ENCODE measurements at regions not wholly inside any gene's neighbourhood (a gene's known extent, or its start where the extent isn't known, plus 50 kb on each side); places are given as distances from the start of the nearest gene placed in this dataset.

DNA sequence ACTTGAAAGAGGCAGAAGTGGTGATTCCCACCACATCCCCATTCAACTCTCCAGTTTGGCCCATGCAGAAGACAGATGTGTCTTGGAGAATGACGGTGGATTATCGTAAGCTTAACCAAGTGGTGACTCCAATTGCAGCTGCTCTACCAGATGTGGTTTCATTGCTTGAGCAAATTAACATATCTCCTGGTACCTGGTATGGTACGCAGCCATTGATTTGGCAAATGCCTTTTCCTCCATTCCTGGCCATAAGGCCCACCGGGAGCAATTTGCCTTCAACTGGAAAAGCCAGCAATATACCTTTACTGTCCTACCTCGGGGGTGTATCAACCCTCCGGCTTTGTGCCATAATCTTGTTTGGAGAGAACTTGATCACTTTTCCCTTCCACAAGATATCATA is 411.5 kb upstream of the SMIM21 start:
- DNase-seq, result no peak

DNA sequence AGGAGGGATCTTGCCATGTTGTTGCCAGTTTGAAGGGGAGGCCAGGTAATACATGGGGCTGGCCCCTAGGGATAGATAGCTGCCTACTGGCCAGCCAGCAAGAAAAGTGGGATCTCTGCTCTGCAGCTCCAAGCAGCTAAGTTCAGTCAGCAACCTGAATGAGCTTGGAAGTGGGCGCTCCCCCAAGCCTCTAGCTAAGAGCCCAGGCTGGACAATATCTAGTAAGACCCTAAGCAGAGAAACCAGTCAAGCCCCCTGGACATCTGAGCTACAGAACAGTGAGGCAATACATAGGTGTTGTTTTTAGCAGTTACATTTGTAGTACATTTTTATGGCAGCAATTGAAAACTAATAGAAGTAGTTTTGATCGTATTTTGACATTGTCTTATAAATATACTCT is 409.8 kb upstream of the SMIM21 start:
- no peak for DNase-seq

DNA sequence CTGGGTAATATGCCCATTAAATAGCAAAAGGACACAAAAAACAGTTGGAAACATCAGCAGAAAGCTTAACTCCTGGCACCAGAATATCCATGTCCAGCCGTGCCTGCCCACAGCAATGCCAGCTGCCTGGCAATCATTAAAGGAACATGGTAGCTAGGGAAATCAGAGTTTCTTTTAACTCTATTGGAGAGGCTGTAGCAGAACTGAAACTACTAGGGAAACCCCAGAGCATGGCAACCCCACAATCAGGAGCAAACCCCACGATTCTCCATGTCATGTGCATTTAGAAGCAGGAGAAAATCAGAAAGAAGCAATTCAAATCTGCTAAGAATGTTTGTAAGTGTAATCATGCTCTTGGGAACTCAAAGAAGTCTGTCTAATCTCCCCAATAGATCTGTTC is 409.0 kb upstream of the SMIM21 start:
- no peak for DNase-seq

DNA sequence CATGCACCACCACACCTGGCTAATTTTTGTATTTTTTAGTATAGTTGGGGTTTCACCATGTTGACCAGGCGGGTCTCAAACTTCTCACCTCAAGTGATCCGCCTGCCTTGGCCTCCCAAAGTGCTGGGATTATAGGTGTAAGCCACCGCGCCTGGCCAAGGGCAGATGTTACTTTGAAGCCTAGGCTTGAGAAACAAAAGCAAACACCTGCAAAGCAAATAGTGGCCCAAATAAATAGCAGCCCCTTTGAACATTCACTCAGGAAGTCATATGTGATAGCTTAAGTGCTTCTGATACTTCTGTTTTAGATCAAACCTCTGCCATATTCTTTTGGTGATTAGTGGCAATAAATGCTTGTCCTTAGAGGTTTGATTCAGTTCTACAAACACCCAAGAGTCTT is 404.5 kb upstream of the SMIM21 start:
- DNase-seq, result no peak

DNA sequence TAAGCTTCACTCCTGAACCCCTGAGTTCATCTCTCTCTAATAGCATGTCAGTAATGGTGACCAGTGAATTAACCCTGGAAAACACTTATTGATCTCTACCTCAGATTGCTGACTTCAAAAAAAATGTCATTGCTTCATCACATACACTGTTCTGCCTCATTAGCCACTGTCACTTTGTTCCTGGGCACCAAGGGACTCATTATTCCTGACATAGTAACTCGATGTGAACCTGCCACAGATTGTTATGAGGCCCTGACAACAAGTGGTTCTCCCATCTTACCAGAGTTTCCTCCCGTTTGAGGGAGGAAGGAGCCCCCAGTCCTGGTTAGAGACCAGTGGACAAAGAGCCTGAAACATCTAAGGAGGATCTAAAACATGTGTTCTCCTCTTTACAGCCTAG is 403.3 kb upstream of the SMIM21 start:
- no peak for DNase-seq

DNA sequence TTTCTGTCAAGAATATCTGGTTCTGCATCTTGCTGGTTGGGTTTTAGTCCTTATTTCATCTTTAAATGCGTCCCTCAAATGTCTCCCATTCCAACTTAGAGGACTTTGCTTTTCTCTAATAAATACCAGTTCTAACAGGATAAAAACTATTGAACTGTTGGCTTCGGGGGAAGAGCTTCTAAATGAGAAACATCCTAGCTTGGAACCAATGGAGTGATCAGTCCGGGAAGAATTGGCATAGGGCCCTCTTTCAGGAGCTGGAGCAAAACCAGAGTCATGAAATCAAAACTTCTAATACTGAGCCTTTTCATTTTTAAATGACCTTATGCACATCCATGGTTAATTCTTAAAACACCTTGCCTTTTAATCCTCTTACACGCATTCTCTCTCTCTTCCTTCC is 401.6 kb upstream of the SMIM21 start:
- DNase-seq, result no peak

DNA sequence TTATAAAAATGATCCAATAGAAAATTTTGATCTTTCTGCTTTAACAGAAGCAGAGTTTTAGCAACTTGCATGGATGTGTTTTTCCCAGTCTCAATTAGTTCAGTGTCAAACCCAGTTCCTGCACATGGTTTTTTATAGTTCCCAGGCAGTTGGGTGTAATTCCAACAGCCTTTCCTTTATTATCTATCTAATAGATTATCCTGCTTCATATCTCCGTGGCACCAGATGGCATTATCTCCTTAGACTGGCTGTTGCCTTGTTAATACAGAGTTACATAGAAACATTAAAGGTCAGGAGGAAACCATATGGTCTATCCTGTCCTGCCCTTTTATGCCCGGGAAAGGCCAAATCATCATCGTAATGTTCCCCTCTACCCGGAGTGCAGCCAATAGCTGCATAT is 400.9 kb upstream of the SMIM21 start:
- no peak for DNase-seq

DNA sequence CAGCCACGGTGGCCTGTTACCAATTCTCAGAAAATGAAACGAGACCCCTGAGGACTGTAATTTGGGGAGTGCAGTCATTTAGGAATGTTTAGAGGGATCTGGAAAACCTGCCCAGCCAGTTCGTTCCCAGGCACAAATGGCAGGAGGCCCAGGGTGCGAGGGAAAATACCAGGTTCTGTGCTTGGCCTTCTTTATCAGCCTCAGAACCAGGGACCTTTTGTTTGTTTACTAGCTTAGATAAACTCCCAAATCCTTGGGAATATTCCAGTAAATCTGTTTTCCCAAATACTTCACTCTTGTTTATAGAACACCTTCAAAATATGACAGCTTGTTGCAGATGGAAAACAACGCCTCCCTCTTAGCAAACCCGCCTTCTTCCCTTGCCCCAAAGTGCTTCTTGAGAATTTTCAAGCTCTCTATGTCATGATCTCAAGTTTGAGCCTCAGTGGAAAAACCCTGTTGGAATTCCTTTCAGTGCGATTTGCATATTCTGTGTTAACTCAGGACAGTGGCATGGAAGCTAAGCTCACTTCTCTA is 400.3 kb upstream of the SMIM21 start:
- DNase-seq, result no peak

DNA sequence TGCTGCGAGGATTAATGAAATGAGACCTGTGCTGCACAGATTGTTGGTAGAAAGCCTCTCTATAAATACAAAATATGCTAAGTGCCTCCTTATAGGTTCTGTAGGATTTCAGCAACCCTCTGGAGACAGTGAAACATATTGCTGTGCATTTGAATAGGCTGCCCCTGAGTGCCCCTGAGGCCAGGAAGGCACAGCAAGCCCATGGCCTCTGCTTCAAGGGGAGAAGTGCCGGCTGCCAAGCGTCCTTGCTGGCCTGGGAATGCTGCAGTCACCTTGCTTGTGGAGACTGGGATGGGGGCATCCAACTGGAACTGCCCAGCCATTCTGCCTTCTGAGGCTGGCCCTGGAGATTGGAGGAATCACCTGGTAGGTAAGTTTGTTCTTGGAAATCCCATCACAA is 397.2 kb upstream of the SMIM21 start:
- DNase-seq, result no peak

DNA sequence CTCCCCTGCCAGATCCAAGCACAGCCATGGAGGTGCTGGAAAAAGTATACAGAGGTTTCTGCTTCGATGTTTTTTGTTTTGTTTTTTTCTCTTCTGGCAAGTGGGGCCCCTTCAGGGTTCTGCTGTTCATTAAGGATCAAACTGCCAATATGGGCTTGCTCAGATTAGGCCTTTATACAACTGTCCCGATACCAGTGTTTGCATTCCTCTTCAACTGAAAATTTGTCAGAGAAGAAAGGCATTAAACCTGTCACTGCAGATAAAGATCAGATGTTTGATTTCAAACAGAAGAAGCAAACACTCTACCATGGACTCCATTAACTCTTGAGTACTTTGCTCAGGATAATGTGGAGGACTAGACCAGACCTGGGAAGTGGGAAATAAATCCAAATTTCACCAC is 396.0 kb upstream of the SMIM21 start:
- DNase-seq, result no peak

DNA sequence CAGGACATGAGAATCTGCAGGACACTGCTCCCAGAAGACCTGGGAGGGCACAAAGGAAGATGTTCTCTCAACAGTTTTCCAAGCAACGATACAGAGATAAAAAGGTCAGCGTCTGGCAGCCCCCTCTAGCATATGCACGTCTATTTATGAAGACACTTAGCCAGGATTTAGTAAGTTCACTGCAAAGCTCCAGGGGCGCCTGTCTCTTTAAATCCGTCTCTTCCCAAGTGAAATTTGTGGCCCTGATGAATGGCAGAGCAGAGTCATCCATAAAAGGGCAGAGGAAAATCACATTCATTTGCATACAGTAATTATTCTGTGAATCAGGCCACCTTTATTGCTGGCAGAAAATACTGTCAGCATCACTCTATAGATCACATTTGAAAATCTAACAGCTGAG is 390.9 kb upstream of the SMIM21 start:
- DNase-seq, result no peak

DNA sequence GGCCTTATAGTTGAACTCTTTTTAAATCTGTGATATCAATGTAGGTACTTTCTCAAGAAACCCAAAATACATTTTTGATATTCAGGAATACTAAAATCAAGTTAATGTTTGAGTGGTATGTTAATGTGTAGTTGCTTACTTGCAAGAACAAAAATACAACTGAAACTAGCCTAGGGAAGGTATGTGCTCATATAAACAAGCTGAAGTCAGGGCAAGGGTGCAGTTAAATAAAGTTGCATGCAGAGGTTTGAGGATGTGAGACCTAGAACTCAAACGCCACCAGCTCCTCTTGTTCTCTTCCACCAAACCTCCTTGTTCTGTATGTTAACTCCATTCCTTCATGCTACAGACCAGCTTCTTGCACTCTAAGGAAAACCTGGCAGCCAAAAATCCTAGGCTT is 388.3 kb upstream of the SMIM21 start:
- no peak for DNase-seq

DNA sequence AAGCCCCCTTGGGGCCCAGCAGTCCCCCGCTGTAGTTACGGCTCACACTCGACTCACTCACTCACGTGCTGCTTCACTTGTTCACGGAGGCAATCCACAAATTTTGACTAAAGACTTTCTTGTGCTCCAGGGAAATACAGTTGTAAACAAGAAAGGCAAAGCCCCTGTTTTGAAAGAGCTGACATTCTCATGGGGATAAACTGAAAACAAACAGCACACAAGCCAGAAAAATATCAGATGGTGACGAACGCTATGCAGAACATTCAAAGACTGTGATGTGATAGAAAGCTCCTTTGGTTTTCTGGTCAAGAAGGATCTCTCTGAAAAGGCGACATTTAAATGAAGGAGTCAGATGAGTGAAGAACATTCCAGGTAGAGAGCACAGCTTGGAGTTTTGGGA is 385.3 kb upstream of the SMIM21 start:
- no peak for DNase-seq

DNA sequence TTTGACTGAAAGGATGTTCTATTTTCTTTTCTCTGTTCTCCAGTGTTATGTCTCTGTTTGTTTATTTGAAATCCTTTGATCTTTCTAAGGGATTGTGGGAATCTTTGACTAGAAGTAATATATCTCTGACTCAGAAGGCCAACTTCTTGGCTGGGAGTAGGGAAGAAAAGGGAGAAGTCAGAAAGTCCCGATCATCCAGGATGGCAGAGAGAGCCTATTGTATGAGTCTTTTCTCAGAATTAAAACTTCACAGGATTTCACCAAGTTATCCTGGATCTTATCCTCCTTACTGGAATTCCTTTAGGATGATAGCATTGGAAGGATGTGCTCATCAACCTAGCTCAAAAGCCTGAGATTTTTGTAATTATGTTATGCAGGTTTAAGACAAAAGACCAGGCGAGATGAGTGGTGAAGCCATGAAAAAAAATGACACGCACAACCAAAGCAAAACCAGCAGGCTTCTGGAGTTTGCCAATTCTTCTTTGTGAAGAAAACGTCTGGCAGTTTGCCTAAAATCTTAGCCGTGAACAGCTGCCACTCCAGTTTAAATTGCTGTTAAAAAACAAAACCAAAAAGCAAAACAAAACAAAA is 383.6 kb upstream of the SMIM21 start:
- DNase-seq, result no peak

DNA sequence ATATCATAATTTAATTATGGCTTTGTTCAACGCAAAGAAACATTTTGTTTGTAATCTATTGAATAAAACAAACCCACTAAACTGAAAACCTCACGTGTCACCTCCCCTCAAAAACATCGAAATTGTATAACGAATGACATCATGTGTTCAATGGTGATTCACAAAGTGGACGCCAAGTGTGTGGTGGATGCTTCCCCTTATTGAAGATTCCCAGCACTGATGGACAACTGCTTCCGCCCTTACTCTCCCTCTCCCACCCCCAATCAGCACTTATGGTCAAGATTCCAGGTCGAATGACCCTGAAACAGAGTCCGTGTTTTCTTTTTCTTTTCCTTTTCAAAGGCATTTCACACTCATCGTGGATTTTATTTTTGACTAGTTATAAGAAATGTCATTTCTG is 383.0 kb upstream of the SMIM21 start:
- DNase-seq, result no peak

DNA sequence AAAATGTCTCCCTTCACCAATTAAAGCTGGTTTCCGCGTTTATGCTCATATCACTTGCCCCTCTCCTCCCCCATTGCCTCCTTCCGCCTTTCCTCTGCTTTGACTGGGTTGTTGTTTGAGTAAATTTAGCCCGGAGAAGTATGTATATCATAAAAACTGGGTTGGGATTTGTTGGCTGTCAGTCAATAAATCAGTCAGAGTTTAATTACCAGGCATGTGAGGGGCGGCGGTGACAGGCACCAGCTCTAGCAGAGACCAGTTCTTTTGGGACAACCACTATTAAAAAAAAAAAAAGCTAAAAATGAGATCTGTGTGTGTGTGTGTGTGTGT is 382.4 kb upstream of the SMIM21 start:
- no peak for DNase-seq

DNA sequence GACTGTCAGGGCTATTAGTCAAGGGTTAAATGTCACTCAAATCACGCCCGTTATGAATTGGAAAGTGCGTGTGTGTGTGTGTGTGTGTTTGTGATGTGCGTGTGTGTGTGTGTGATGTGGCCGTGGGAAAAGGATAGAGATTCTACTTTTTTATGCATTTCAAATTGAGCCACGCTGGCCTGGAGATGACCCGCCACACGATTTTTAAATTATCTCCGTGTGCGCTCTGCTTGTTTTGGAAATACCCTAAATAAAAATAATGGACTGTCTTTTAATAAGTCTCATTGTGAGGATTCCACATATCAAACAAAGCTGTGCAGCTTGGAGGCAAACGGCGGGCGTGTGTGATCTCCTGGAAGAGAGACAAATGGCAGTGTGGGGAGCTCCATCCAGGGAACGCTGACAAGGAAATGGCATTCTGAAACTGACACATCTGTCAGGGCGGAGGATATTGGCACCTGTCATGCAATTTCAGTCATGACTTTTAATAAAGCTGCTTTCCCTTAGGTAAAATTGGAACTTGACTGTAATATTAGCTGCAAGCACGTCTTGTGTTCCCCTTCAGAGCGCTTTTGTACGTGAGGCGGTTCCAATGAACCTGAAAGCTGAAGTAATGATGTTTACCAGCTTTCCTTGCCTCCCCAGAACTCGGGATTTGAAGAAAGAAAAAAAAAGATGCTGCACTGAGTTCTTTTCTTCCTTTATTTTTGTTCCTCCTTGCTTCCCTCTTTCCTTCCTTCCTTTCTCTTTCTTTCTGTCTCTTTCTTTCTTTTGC is 381.8 kb upstream of the SMIM21 start:
- no peak for DNase-seq

DNA sequence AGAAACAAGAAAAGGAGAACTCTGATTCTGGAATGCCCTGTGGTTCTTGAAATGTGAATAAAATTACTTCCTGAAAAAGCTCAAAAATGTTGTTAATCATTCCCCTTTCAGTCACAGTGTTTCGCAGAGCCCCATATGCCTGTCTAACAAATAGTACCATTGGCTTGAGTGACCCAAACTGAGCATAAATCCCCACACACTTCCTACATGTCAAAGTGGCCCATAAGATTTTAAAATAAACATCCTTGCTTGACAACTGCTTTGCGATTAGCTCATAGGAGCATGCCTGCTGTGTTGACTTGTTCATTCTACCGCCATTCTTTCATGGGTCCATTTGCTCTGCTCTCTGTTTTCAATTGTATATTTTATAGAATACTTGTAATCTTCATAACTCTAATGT is 377.8 kb upstream of the SMIM21 start:
- DNase-seq, result no peak

DNA sequence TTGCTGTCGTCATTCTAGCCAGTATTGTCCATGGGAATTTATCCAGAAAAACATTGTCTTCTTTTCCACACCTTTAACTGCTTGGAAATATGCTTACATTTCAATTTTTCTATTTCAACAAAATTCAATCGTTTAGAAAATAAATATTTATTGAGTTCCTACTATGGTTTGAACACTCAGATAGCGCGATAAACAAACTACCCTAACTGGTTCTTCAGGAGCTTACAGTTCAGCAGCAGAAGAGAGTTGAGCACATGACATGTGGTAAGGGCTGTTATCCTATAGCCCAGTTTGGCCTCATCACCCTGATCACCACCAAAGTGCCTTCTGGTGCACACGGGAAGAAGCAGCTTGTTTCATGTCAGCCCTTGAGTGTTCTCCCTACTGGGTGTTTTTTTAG is 375.2 kb upstream of the SMIM21 start:
- no peak for DNase-seq

DNA sequence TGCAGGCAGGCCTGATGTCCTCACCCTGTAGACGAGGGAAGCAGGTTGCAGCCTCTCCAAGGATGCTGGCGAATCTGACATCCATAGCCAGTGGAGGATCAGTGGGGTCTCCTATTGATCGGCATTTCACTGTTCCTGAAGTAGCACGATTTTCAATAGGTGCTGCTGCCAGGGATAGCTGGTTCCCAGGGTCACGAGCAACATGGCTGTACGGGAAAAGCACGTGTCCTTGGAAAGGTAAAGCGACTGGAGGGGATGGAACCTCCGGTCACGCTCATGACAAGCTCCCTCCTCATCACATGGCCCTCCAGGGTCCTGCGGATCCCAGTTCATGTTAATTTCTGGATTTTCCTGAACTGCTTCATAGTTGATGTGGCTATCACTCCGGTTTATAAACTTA is 373.7 kb upstream of the SMIM21 start:
- DNase-seq, result no peak

DNA sequence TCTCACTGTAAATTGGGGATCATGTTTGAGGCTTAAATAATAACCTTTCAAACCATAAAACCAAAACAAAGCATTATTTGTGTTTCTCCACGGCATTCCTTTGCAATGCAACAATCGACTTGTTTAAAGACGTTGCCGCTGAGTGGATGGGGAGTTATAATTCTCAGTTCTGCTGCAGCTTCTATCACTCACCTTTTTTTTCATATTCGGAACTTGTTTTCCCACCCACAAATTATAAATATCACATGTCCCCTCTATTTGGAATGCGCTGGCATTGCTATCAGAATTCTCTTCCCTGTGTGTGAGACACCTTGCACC is 372.8 kb upstream of the SMIM21 start:
- no peak for DNase-seq

DNA sequence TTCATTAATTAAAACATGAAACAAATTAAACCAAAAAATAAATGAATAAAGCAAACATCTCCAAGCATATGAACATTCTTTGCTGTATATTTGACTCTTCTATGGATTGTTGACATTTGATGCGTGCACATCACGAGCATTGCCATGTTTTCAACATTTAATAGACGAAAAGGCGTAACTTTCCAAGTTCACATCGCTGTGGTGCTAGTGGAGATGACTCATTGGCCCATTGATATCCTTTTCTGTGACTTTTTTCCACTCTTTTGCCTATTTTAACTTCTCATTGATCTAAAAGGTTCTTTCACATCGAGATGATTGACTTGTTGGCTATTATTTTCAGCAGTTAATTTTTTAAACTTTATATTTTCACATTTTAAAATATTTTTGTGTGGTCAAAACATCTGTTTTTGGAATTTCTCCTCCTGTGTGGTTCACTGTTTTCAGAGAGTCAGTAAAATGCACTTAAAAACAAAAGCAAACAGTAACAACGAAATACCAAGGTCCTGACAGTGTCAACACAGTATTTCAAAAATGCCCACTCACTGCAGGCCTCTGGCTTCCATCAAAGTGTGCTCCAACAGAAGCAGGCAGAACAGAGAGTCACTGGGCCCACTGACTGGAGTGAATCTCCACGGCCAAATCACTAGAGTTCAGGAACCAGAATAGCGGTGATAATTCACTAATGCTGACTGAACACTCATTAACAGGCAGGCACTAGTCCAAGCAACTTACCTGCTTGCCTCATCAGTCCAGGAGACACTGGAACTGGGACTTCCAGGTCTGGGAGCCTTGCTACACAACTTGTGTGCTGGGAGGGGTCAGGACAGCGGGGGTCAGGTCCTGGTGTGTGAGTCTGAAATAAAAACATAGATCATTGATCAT is 372.2 kb upstream of the SMIM21 start:
- no peak for DNase-seq

DNA sequence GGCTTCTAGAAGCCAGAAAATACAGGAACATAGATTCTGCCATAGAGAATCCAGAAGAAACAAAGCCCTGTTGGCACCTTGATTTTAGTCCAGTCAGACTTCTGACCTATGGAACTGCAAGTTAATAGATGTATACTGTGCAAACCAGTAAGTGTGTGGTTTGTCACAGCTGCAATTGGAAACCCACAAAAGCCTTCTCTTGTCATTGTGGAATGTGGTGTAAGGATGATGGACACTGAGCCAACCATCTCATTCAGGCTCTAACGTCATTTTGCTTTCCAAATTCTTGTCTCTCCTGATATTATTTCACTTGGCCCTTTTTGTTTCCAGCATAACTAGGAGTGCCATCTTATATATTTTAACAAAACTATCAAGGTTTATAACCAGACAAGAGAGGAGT is 369.5 kb upstream of the SMIM21 start:
- no peak for DNase-seq

DNA sequence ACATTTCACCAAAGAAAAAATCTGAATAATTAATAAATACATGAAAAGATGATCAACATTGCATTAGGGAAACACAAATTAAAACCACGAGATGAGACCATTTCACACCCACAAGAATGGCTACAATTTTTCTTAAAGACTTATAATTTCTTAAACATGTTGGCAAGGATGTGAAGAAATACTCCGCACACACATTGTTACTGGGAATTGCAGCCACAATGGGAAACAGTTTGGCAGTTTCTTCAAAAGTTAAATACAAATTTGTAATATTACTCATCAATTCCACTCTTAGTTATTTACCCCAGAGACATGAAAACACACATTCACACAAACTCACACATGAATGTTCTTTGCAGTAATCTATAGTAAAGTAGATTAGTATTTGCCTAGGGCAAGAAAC is 363.3 kb upstream of the SMIM21 start:
- no peak for DNase-seq
